Caco-2 (cell line): ENCODE measurements at regions not wholly inside any gene's neighbourhood (a gene's known extent, or its start where the extent isn't known, plus 50 kb on each side); places are given as distances from the start of the nearest gene placed in this dataset.

Source experiments
- BruUV-seq: library from RNA; stranded (reverse); fragments of 400-500 nt; replicated peaks from 2 replicates; lab custom pipeline; 2021; lab: Mats Ljungman, UMichigan
- CTCF ChIA-PET: fragments of 300-600 bp; sonication (Branson Sonifier 250); formaldehyde crosslinking; loops from one replicate; lab custom pipeline; 2022; ENCODE audit warnings: antibody characterized with exemption; lab: Charles Lee
- POLR2A ChIA-PET: fragments of 300-600 bp; sonication (Branson Sonifier 250); formaldehyde crosslinking; loops from one replicate; lab custom pipeline; 2022; ENCODE audit warnings: antibody characterized with exemption; lab: Charles Lee
- DNase-seq, 2 experiments: peaks; one replicate each; pipeline versions ENCODE4 v3.0.0 to v3.0.0-alpha.2; 2020 to 2022
- H3K27me3 ChIP-seq: replicated peaks from 2 replicates; pipeline ENCODE4 v1.6.0; 2011; ENCODE audit warnings: low read length; ENCODE audit not compliant: control insufficient read depth, insufficient read depth
- H3K36me3 ChIP-seq: 2 replicates; pipeline ENCODE4 v1.5.1; 2011; ENCODE audit warnings: low read length; ENCODE audit not compliant: control insufficient read depth, insufficient read depth
- H3K4me1 ChIP-seq: fragments of 250-450 bp; sonication (Bioruptor Pico); 2 replicates; pipeline ENCODE4 v1.5.1; 2020; ENCODE audit warnings: mild to moderate bottlenecking
- H3K4me3 ChIP-seq: 2 replicates; pipeline ENCODE4 v1.5.1; 2011; ENCODE audit warnings: low read depth, mild to moderate bottlenecking, control low read depth, low read length
- H3K9me3 ChIP-seq: fragments of 250-450 bp; sonication (Bioruptor Pico); 2 replicates; pipeline ENCODE4 v1.5.1; 2020; ENCODE audit warnings: mild to moderate bottlenecking, moderate library complexity
- H3K27ac Mint-ChIP-seq: one replicate; pipeline ENCODE4 v1.8.0; 2022; ENCODE audit warnings: mixed read lengths; ENCODE audit not compliant: unreplicated experiment
- H3K27me3 Mint-ChIP-seq: one replicate; pipeline ENCODE4 v1.8.0; 2022; ENCODE audit warnings: mixed read lengths; ENCODE audit not compliant: insufficient read depth, unreplicated experiment
- H3K36me3 Mint-ChIP-seq: one replicate; pipeline ENCODE4 v1.8.0; 2022; ENCODE audit warnings: mild to moderate bottlenecking, mixed read lengths; ENCODE audit not compliant: insufficient read depth, unreplicated experiment
- H3K4me1 Mint-ChIP-seq: one replicate; pipeline ENCODE4 v1.8.0; 2022; ENCODE audit warnings: low read depth, mixed read lengths; ENCODE audit not compliant: unreplicated experiment
- H3K4me3 Mint-ChIP-seq: one replicate; pipeline ENCODE4 v1.8.0; 2022; ENCODE audit warnings: mild to moderate bottlenecking, moderate library complexity, mixed read lengths; ENCODE audit not compliant: unreplicated experiment
- H3K9me3 Mint-ChIP-seq: one replicate; pipeline ENCODE4 v1.8.0; 2022; ENCODE audit warnings: mixed read lengths; ENCODE audit not compliant: unreplicated experiment
- intact Hi-C: fragments of 100-400 bp; cut with micrococcal nuclease; formaldehyde crosslinking; loops from one replicate; pipeline ENCODE4 v1.10.0; 2022; ENCODE audit not compliant: unreplicated experiment
- TF ChIP-seq, protein P1 (sequence below), 2 experiments: fragments of 200-600 bp in 1 of 2; IDR thresholded peaks; 1 replicate in 1 of 2; 2 replicates in 1 of 2; pipeline versions ENCODE4 v1.5.1 to v1.8.0; 2011 to 2022; ENCODE audit warnings: antibody characterized with exemption in 1 of 2, control low read depth in 1 of 2, inconsistent platforms in 1 of 2, low read depth in 1 of 2, low read length in 1 of 2, mild to moderate bottlenecking in 1 of 2, moderate library complexity in 1 of 2; ENCODE audit not compliant: insufficient read depth in 1 of 2, severe bottlenecking in 1 of 2, unreplicated experiment in 1 of 2

DNA sequence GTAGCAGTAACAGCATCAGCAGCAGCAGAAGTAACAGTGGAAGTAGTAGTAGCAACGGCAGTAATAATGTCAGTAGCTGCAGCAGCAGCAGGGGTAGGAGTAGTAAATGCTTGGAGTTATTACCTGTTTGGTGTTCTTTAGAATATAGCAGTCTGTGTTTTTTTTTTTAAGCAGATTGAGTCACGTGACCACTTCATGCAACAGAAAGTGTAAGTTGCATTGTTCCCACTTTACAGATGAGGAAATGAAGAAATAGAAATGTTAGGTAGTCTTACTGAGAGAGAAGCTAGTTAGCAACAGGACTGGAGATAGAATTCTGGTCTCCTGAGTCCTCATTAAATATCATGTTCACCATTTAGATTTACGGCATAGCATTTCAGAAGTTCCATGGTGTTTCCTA, 358.2 kb downstream of the HAPSTR1 start:
- H3K27me3 Mint-ChIP-seq: peaks cover 2% of the 10 kb centered on the region
- Histone ChIP-seq H3K4me3 (no peak overlapping the region), H3K9me3 (no peaks in the 10 kb centered on the region), H3K27me3 (no peaks in the 10 kb centered on the region), H3K4me1 (no peaks in the 10 kb centered on the region), H3K36me3 (no peaks in the 10 kb centered on the region)
- no peak for DNase-seq
- ChIA-PET POLR2A (no interaction called here), CTCF (no interaction called here)
- peaks cover 8% of the 10 kb centered on the region for H3K4me1 Mint-ChIP-seq
- no TSS peak for BruUV-seq
- H3K4me3 Mint-ChIP-seq: no peak overlapping the region
- intact Hi-C loops: no loop called here
- no peak overlapping the region for H3K27ac Mint-ChIP-seq
- no peaks in the 10 kb centered on the region for H3K36me3 Mint-ChIP-seq
- TF ChIP-seq, protein P1, sequence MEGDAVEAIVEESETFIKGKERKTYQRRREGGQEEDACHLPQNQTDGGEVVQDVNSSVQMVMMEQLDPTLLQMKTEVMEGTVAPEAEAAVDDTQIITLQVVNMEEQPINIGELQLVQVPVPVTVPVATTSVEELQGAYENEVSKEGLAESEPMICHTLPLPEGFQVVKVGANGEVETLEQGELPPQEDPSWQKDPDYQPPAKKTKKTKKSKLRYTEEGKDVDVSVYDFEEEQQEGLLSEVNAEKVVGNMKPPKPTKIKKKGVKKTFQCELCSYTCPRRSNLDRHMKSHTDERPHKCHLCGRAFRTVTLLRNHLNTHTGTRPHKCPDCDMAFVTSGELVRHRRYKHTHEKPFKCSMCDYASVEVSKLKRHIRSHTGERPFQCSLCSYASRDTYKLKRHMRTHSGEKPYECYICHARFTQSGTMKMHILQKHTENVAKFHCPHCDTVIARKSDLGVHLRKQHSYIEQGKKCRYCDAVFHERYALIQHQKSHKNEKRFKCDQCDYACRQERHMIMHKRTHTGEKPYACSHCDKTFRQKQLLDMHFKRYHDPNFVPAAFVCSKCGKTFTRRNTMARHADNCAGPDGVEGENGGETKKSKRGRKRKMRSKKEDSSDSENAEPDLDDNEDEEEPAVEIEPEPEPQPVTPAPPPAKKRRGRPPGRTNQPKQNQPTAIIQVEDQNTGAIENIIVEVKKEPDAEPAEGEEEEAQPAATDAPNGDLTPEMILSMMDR (IDR thresholded peaks at IDR 0.05; ENCODE audit: insufficient read depth in 1 of 2, low read depth in 1 of 2, low read length in 1 of 2, severe bottlenecking in 1 of 2, unreplicated experiment in 1 of 2): no peak
- peaks cover 9% of the 10 kb centered on the region for H3K9me3 Mint-ChIP-seq

DNA sequence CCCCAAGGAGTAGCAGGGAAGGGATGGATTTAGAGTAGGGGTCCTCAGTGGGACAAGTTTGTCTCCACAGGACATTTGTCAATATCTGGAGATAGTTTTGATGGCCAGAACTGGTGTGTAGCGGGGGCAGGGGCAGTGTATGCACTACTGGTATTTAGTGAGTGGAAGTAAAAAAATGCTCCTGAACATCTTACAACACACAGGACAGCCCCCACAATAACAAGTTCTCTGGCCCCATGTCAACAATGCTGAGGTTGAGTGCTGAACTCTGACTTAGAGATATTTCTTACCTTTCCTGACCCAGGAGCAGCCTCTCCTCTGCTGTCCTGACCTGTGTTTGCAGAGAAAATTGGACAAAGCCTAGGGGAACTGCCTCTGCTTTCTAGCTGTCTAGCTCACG, 365.8 kb downstream of the HAPSTR1 start:
- BruUV-seq: no TSS peak
- CTCF ChIA-PET: no interaction called here
- H3K4me1 Mint-ChIP-seq: no peaks in the 10 kb centered on the region

DNA sequence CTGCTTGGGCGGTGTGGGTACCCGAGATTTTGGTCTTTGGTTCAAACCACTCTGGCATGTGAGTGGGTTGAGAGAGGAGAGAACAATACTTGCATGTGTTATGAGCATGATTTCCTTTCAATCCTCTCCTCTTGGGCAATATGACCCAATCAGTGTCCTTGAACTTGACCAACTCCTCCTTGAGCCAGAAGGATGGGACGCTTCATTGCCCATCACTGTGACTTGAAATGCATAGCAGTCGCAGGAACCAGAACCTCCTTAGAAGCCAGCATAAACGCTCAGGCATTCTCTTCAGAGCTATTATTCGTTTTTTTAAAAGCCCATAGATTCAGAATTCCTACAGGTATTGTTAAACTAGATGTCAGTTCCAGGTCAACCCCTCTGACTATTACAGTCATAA, 367.4 kb downstream of the HAPSTR1 start:
- DNase-seq: no peak
- Histone ChIP-seq H3K27me3 (no peaks in the 10 kb centered on the region), H3K4me1 (no peaks in the 10 kb centered on the region), H3K9me3 (no peaks in the 10 kb centered on the region), H3K4me3 (no peak overlapping the region), H3K36me3 (no peaks in the 10 kb centered on the region)
- TF ChIP-seq, protein P1 (IDR thresholded peaks at IDR 0.05; ENCODE audit: insufficient read depth in 1 of 2, low read depth in 1 of 2, low read length in 1 of 2, severe bottlenecking in 1 of 2, unreplicated experiment in 1 of 2): no peak
- ChIA-PET POLR2A (interaction anchor here (0.6 kb wide), 1 partner anchor 1484 kb away, joined by 4 read pairs; the partner anchor contains the start of gene DEXI), CTCF (no interaction called here)
- Mint-ChIP-seq H3K4me1 (no peaks in the 10 kb centered on the region), H3K4me3 (no peak overlapping the region), H3K27ac (no peak overlapping the region), H3K9me3 (peaks cover 24% of the 10 kb centered on the region), H3K27me3 (peaks cover 3% of the 10 kb centered on the region), H3K36me3 (no peaks in the 10 kb centered on the region)
- no TSS peak for BruUV-seq
- intact Hi-C loops: no loop called here

More for the DNA sequence above, 365.8 kb downstream of the HAPSTR1 start:
- TF ChIP-seq, protein P1 (IDR thresholded peaks at IDR 0.05; ENCODE audit: insufficient read depth in 1 of 2, low read depth in 1 of 2, low read length in 1 of 2, severe bottlenecking in 1 of 2, unreplicated experiment in 1 of 2): no peak
- no peaks in the 10 kb centered on the region for H3K9me3 ChIP-seq
- no peak overlapping the region for H3K27ac Mint-ChIP-seq
- no peak for DNase-seq
- no peaks in the 10 kb centered on the region for H3K36me3 ChIP-seq
- no peaks in the 10 kb centered on the region for H3K27me3 ChIP-seq
- H3K4me3 Mint-ChIP-seq: no peak overlapping the region
- H3K4me1 ChIP-seq: no peaks in the 10 kb centered on the region
- intact Hi-C loops: no loop called here
- H3K9me3 Mint-ChIP-seq: peaks cover 25% of the 10 kb centered on the region
- peaks cover 3% of the 10 kb centered on the region for H3K27me3 Mint-ChIP-seq
- no peaks in the 10 kb centered on the region for H3K36me3 Mint-ChIP-seq
- POLR2A ChIA-PET: no interaction called here
- H3K4me3 ChIP-seq: no peak overlapping the region
